Nucleus accumbens (tissue), 56 donors: ENCODE measurements at regions not wholly inside any gene's neighbourhood (a gene's known extent, or its start where the extent isn't known, plus 50 kb on each side); places are given as distances from the start of the nearest gene placed in this dataset.
A peak's percentile ranks its signal among the peaks of the same experiment; 100 is the strongest.

Source experiments
- DNase-seq, 56 donors: peaks; one replicate each; lab custom pipeline; 2025; lab: John Stamatoyannopoulos, UW

GRCh38 chr5:159452480-159453167 lies 122.3 kb upstream of the IL12B start:
- no peak for DNase-seq

DNA sequence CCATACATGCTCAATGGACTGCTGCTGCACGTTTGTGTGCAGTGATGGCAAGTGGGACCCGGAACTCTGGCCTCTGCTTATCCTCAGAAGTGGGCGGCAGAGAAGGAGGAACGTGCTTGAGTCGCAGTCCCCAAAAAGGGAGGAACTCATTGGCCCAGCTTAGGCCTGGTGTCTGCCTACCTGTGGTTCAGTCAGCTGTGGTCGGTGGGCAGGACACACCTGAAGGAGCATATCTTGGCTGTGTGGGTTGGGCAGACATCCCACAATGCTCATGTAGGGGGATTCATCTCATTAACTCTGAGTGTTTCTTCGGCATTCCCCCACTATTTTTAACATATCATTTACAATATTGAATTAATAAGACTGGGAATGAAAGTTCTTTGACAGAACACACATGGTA lies 122.9 kb upstream of the IL12B start:
- no peak for DNase-seq

GRCh38 chr5:159456261-159456660 lies 126.0 kb upstream of the IL12B start:
- DNase-seq = no peak

DNA sequence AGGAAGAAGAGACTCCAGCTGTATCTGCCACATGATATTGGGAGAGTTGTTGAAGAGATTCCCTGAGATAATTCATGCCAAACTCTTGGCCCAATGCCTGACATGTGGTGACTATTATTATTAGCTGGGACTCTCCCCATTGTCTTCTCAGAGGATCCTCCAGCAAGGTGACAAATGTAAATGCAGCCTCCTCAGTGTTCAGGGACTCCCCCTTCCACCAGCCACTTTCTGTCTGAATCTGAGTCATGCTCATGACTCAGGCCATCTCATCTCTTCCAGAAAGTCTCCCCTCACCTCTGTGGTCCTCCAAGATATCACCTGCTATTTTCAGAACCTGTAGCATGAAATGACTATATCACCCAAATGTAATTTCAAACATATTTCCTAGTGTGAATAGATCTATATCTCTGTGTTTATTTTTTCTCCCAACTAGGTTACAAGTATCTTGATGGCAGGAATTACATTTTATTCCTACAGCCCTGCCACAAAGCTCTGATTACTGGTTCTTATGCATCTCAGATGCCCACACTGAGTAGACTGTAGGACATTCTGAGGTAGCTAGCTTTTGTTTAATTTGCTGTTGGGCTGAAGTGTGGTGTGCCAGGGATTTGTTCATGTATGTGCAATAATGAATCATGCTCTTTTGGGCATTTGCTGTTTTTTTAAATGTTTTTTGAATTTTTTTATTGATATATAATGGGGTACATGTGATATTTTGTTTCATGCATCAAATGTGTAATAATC lies 126.6 kb upstream of the IL12B start:
- peak in 3 of 56 donors; percentile 4 to 14 (median 10) for DNase-seq

DNA sequence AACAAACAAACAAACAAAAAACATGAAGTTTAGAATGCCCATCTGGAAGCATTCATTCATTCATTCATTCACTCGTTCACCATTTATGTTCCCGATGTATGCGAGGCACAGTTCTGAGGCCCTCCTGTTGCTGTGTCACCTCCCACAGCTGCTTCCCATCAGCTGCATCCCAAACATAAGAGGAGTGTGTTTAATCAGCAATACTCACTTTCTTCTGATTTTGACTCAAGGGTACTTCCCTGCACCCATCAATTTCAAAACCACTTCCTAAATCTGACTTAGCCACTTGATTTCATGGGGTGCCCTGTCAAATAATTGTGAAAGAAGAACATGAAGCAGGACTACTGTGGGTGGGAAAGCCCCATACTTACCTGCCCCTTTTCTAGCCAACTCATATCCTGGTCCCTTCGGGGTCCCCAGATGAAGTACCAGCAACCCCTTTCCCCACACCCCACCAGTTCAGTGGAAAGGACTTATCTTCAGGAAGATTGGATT lies 128.0 kb upstream of the IL12B start:
- no peak for DNase-seq

- DNase-seq = no peak
Measured at GRCh38 chr5:159459132-159459627, 128.9 kb upstream of the IL12B start.

DNA sequence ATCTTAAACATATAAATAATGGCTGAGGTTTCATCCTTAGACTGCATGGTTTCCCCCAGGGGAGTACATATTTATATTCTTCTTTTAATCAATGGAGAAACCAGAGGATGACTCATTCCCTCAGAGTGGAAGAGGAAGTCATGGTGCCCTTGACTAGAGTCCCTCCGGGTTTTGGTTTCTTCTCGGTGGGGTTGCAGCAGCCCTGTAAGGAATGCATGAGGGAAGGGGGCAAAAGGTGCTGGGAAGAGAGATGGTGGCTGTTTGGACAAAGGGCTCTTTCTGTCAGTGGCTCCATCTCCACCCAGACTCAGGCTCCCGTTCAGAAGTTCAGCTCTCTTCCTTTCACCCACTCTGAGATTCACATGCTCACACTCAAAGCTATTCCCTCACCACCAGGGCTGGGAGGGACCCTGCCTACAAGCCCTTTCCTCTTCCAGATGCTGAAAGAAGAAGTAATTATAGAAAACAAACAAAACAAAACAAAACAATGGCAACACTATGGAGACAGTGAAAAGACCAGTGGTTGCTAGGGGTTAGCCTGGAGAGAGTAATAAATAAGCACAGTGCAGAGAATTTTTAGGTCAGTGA lies 129.8 kb upstream of the IL12B start:
- DNase-seq = no peak

DNA sequence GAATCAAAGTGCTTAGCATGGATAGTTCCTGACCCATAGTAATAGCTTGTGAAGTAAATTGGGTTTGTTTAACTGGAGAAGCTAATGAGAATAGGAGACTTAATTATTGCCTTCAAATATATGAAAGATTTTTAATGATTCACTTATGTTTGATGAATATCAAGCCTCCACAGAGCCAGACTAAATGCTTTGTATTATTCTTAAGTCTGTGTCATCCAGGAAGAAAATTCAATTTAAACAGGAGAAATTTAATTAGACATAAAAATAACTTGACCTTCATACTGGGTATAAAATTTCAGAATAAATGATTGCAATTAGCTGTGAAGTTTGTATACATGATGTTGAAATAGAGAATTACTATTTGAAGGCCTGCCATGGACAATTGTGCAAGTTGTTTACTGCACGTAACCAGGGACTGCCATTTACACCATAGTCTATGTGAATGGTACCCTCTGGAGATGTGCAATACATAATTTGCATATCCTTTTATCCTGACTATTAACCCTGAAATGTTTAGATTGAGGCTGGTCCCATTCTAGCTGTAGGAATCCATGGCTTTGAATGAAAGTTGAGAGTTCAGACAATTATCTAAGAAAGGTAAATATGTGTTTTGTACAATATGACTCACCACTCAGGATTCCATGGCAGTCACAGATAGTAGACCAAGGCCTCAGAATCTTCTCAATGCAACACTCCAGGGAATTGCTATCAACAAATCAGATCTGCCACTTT lies 133.5 kb upstream of the IL12B start:
- DNase-seq = no peak

GRCh38 chr5:159465604-159466003 lies 135.3 kb upstream of the IL12B start:
- no peak for DNase-seq

- no peak for DNase-seq
Measured at GRCh38 chr5:159467666-159468065, 137.4 kb upstream of the IL12B start.

- no peak for DNase-seq
Measured at GRCh38 chr5:159469496-159470372, 139.4 kb upstream of the IL12B start.

GRCh38 chr5:159471904-159472303 lies 141.6 kb upstream of the IL12B start:
- DNase-seq = peak in 1 of 56 donors; percentile 9

GRCh38 chr5:159475026-159475425 lies 144.7 kb upstream of the IL12B start:
- DNase-seq = no peak

DNA sequence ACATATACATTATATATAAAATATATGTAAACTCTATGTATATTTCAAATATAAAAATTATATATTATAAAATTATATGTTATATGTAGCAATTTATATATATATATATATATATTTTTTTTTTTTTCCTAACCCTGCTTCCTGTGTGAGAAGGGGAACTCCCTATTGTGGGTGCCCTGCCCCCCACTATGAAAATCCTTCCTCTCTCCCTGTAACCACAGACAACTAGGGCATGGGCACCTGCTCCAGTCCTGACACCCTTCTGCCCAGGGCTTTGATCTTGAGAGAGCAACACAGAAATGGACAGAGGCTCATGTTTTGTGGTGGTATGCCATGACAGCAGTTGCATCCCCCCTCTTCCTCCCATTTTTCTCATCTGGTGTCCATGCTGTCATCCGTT lies 148.7 kb upstream of the IL12B start:
- DNase-seq = no peak

GRCh38 chr5:159480849-159481248 lies 150.6 kb upstream of the IL12B start:
- DNase-seq = peak in 2 of 56 donors; percentile 7 to 10

- DNase-seq = no peak
Measured at GRCh38 chr5:159481751-159482150, 151.5 kb upstream of the IL12B start.

GRCh38 chr5:159486836-159487235 lies 156.5 kb upstream of the IL12B start:
- DNase-seq = peak in 18 of 56 donors; percentile 1 to 68 (median 27)

GRCh38 chr5:159488516-159488915 lies 158.2 kb upstream of the IL12B start:
- DNase-seq = no peak

DNA sequence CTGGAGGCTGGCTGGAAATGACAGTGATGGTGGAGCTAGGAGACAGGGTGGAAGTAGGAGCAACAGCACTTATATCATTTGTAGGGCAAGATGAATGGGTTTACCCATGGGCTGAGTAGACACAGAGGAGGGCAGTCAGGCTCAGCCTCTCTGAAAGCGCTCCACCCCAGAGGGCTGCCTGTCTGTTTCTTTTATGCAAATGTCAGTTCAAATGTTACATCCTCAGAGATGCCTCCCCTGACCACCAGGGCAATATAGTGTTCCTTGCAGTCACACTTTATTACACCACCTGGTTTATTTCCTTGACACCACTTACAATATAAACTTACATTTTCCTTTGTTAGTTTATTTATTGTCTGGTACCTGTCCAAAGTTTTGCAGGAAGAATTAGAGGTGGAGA lies 159.5 kb upstream of the IL12B start:
- DNase-seq = no peak

DNA sequence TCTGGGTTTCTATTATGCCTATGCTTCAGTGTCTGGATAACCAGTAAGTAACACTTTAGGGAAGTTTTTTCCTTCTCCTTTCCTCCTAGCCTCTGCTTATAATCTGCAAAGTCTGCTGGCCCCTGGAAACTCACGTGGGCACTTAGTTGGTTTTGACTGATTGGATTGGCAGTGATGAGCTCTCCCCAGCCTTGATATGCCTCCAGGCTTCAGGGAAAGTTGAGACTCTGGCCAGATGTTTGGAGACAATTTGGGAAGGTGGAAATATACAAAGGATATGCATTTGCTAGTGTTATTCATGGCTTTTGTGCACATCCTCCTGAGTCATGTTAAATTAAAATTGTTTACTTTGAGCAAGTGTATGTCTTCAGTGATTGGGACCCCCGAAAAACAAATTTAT lies 160.2 kb upstream of the IL12B start:
- no peak for DNase-seq
